Neural progenitor cell (in vitro differentiated cells): ENCODE measurements at regions not wholly inside any gene's neighbourhood (a gene's known extent, or its start where the extent isn't known, plus 50 kb on each side); places are given as distances from the start of the nearest gene placed in this dataset.
A peak's percentile ranks its signal among the peaks of the same experiment; 100 is the strongest.

Experiments used
- DNase-seq: peaks from one replicate; pipeline ENCODE4 v3.0.0-alpha.2; 2016; ENCODE audit warnings: low spot score
- H2AFZ ChIP-seq: fragments of 200-600 bp; sonication (generic); replicated peaks from 2 replicates; pipeline ENCODE4 v1.6.1; 2016; ENCODE audit warnings: antibody characterized with exemption
- H3F3A ChIP-seq: fragments of 200-600 bp; sonication (generic); 2 replicates; pipeline ENCODE4 v1.6.1; 2016; ENCODE audit warnings: antibody characterized with exemption, low read depth
- H3K27ac ChIP-seq: fragments of 200-600 bp; sonication (generic); 2 replicates; pipeline ENCODE4 v1.5.1; 2016; ENCODE audit warnings: mild to moderate bottlenecking
- H3K27me3 ChIP-seq: fragments of 200-600 bp; sonication (generic); 2 replicates; pipeline ENCODE4 v1.6.1; 2016; ENCODE audit warnings: mild to moderate bottlenecking, moderate library complexity
- H3K36me3 ChIP-seq: fragments of 200-600 bp; sonication (generic); 2 replicates; pipeline ENCODE4 v1.5.1; 2016
- H3K4me1 ChIP-seq: fragments of 200-600 bp; sonication (generic); 2 replicates; pipeline ENCODE4 v1.6.1; 2016; ENCODE audit warnings: mixed run types
- H3K4me2 ChIP-seq: fragments of 200-600 bp; sonication (generic); 2 replicates; pipeline ENCODE4 v1.6.1; 2016
- H3K4me3 ChIP-seq: fragments of 200-600 bp; sonication (generic); 2 replicates; pipeline ENCODE4 v1.5.1; 2016
- H3K79me2 ChIP-seq: fragments of 200-600 bp; sonication (generic); 2 replicates; pipeline ENCODE4 v1.6.1; 2016; ENCODE audit warnings: low read depth
- H3K9ac ChIP-seq: fragments of 200-600 bp; sonication (generic); 2 replicates; pipeline ENCODE4 v1.6.1; 2016
- H3K9me3 ChIP-seq: fragments of 200-600 bp; sonication (generic); 2 replicates; pipeline ENCODE4 v1.5.1; 2016; ENCODE audit warnings: low read depth
- H4K20me1 ChIP-seq: fragments of 200-600 bp; sonication (generic); 2 replicates; pipeline ENCODE4 v1.6.1; 2016; ENCODE audit warnings: low read depth
- H3K27ac Mint-ChIP-seq: 3 replicates; pipeline ENCODE4 v1.8.0; 2021; ENCODE audit warnings: mixed read lengths
- H3K27me3 Mint-ChIP-seq: 2 replicates; pipeline ENCODE4 v1.8.0; 2022; ENCODE audit warnings: low read depth, mild to moderate bottlenecking, inconsistent platforms, moderate library complexity, mixed read lengths; ENCODE audit not compliant: insufficient read depth
- H3K36me3 Mint-ChIP-seq: 3 replicates; pipeline ENCODE4 v1.8.0; 2021; ENCODE audit warnings: mixed read lengths
- H3K4me1 Mint-ChIP-seq: 3 replicates; pipeline ENCODE4 v1.8.0; 2021; ENCODE audit warnings: mixed read lengths
- H3K4me3 Mint-ChIP-seq: 3 replicates; pipeline ENCODE4 v1.8.0; 2021; ENCODE audit warnings: mild to moderate bottlenecking, moderate library complexity, mixed read lengths
- H3K9me3 Mint-ChIP-seq: 3 replicates; pipeline ENCODE4 v1.8.0; 2020; ENCODE audit warnings: mixed read lengths
- EZH2 ChIP-seq: fragments of 200-600 bp; sonication (generic); IDR thresholded peaks from 2 replicates; pipeline ENCODE4 v1.6.1; 2017; ENCODE audit warnings: antibody characterized with exemption, mild to moderate bottlenecking, moderate library complexity
- EZH2phosphoT487 ChIP-seq: fragments of 200-600 bp; sonication (generic); IDR thresholded peaks from 2 replicates; pipeline ENCODE4 v1.6.1; 2017; ENCODE audit warnings: antibody characterized with exemption
- TF ChIP-seq, protein P1 (sequence below): fragments of 200-600 bp; sonication (generic); IDR thresholded peaks from 2 replicates; pipeline ENCODE4 v1.5.1; 2017; ENCODE audit warnings: antibody characterized with exemption, mild to moderate bottlenecking

DNA sequence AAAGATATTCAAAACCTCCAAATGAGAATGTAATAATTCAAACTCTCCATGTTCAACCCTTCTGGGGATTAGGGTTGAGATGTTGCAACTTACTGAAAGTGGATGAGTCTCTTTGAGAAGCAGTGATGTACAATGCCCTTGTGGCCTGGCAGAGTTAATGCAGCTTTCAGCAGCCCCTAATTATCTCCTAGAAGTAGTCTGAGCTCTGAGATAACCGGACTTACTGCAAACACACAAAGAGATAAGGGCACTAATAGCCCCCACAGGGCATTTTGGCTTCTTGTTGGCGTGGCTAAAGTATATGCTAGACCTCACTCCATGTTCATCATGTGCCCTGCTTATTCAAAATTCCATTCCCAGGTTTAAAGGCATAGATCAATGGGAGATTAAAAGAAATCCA is 404.7 kb downstream of the NEBL start:
- H3K79me2 ChIP-seq: no peaks in the 10 kb centered on the region
- H2AFZ ChIP-seq: no peak overlapping the region
- no peaks in the 10 kb centered on the region for H3F3A ChIP-seq
- H3K9me3 ChIP-seq: no peaks in the 10 kb centered on the region
- no peaks in the 10 kb centered on the region for H3K4me1 ChIP-seq
- Mint-ChIP-seq H3K9me3 (peaks cover 21% of the 10 kb centered on the region), H3K36me3 (no peaks in the 10 kb centered on the region), H3K27ac (no peak overlapping the region), H3K27me3 (peaks cover under 1% of the 10 kb centered on the region), H3K4me1 (no peaks in the 10 kb centered on the region), H3K4me3 (no peak overlapping the region)
- H3K27ac ChIP-seq: no peak overlapping the region
- no peak overlapping the region for H3K9ac ChIP-seq
- H3K4me3 ChIP-seq: no peak overlapping the region
- H3K27me3 ChIP-seq: no peaks in the 10 kb centered on the region
- peak; percentile 21 for DNase-seq
- H4K20me1 ChIP-seq: no peaks in the 10 kb centered on the region
- TF ChIP-seq EZH2 (no peak), EZH2phosphoT487 (no peak)
- TF ChIP-seq, protein P1, sequence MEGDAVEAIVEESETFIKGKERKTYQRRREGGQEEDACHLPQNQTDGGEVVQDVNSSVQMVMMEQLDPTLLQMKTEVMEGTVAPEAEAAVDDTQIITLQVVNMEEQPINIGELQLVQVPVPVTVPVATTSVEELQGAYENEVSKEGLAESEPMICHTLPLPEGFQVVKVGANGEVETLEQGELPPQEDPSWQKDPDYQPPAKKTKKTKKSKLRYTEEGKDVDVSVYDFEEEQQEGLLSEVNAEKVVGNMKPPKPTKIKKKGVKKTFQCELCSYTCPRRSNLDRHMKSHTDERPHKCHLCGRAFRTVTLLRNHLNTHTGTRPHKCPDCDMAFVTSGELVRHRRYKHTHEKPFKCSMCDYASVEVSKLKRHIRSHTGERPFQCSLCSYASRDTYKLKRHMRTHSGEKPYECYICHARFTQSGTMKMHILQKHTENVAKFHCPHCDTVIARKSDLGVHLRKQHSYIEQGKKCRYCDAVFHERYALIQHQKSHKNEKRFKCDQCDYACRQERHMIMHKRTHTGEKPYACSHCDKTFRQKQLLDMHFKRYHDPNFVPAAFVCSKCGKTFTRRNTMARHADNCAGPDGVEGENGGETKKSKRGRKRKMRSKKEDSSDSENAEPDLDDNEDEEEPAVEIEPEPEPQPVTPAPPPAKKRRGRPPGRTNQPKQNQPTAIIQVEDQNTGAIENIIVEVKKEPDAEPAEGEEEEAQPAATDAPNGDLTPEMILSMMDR: peak; percentile 48
- no peak overlapping the region for H3K4me2 ChIP-seq
- H3K36me3 ChIP-seq: no peaks in the 10 kb centered on the region

DNA sequence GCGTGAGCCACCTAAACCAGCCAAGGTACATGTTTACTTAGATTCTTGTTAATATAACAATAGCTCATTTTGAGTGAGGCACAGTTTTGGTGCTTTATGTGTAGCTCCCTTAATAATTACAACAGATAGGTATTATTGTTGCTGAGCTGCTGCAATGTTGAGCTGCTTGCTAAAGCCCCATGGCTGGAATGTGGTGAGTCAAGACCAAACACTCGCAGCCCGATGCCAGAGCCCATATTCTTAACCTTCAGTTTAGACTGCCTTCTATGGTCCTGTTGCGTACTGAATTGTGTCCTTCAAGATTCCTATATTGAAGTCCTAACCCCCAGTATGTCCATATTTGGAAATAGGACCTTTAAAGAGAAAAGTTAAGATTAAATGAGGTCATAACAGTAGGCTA is 407.1 kb downstream of the NEBL start:
- Histone ChIP-seq H3K4me2 (no peak overlapping the region), H3K9me3 (no peaks in the 10 kb centered on the region), H3K36me3 (no peaks in the 10 kb centered on the region), H3K4me3 (no peak overlapping the region), H4K20me1 (no peaks in the 10 kb centered on the region), H3K27ac (no peak overlapping the region), H3K79me2 (no peaks in the 10 kb centered on the region), H2AFZ (no peak overlapping the region), H3F3A (no peaks in the 10 kb centered on the region), H3K4me1 (no peaks in the 10 kb centered on the region), H3K9ac (no peak overlapping the region), H3K27me3 (no peaks in the 10 kb centered on the region)
- Mint-ChIP-seq H3K27ac (no peak overlapping the region), H3K27me3 (peaks cover under 1% of the 10 kb centered on the region), H3K9me3 (peaks cover 11% of the 10 kb centered on the region), H3K4me3 (no peak overlapping the region), H3K36me3 (no peaks in the 10 kb centered on the region), H3K4me1 (no peaks in the 10 kb centered on the region)
- no peak for DNase-seq
- TF ChIP-seq, protein P1: no peak
- TF ChIP-seq EZH2phosphoT487 (no peak), EZH2 (no peak)

DNA sequence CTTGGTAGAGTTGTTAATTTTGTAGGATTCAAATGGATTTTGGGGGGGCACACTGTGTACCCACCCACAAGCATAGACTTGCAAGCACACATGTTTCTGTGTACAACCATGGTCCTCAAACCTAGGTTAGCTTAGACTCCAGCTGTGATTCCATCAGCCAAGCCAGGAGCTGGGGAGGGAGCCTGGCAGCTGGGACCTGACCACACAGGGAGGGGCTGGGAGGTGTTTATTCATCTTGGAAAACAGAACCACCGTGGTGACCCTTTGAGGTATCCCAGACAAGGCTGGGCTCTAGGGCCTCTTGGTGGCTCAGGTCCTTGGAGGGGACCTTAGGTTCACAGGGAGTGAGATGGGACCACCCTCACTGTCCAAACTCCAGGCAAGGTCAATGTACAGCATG is 410.3 kb downstream of the NEBL start:
- H4K20me1 ChIP-seq: no peaks in the 10 kb centered on the region
- no peak overlapping the region for H3K27ac ChIP-seq
- H3K79me2 ChIP-seq: no peaks in the 10 kb centered on the region
- Mint-ChIP-seq H3K27ac (no peak overlapping the region), H3K4me3 (no peak overlapping the region), H3K27me3 (peaks cover 5% of the 10 kb centered on the region), H3K9me3 (peaks cover 7% of the 10 kb centered on the region), H3K4me1 (no peaks in the 10 kb centered on the region), H3K36me3 (no peaks in the 10 kb centered on the region)
- no peaks in the 10 kb centered on the region for H3K4me1 ChIP-seq
- no peaks in the 10 kb centered on the region for H3K36me3 ChIP-seq
- no peaks in the 10 kb centered on the region for H3K27me3 ChIP-seq
- H3K4me3 ChIP-seq: no peak overlapping the region
- H2AFZ ChIP-seq: no peak overlapping the region
- H3K4me2 ChIP-seq: no peak overlapping the region
- TF ChIP-seq EZH2: no peak
- TF ChIP-seq, protein P1: no peak
- TF ChIP-seq EZH2phosphoT487: no peak
- DNase-seq: no peak
- no peaks in the 10 kb centered on the region for H3F3A ChIP-seq
- no peak overlapping the region for H3K9ac ChIP-seq
- peaks cover 3% of the 10 kb centered on the region for H3K9me3 ChIP-seq
